ENCODE measurements at regions not wholly inside any gene's neighbourhood (a gene's known extent, or its start where the extent isn't known, plus 50 kb on each side); places are given as distances from the start of the nearest gene placed in this dataset.
A peak's percentile ranks its signal among the peaks of the same experiment; 100 is the strongest.

GRCh38 chr2:12037301-12037700 is 290.9 kb downstream of the LPIN1 start:
- intact Hi-C loops (cut with DNase I), result no loop called here
- ATAC-seq (no peak), DNase-seq (no peak)

DNA sequence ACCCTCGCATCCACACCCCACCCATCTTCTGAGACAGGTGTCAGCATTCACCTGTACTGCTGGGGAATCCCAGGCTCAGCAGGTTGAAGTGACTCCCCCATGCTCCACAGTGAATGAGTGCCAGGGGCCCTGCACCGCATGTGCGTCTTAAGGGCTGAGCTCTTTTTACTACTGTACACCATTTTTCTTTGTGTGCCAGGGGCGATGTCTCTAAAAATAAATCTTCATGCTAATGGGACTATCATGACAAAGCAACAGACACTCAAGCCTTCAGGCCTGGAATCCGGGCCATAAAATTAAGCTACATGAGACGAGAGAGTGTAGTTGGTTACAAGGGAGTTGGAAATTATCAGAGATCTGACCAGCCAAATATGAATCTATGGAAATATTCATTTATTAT is 294.8 kb downstream of the LPIN1 start:
- no peak for DNase-seq
- no peak for ATAC-seq
- intact Hi-C loops (cut with DNase I), result no loop called here

DNA sequence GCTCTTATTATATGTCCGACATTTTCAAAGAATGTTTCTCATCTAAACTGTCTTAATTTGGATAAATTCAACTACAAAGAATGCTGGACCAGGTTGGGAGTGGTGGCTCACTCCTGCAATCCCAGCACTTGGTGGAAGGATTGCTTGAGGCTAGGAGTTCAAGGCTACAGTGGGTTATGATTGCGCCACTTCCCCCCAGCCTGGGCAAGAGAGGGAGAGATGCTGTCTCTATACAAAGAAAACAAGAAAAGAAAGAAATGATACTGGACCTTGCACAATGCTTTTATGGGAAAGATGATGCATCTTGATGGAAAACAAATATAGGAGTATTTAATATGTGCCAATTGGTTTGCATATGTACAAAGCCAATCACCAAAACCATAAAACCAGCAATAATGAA is 296.7 kb downstream of the LPIN1 start:
- no peak for ATAC-seq
- no peak for DNase-seq
- intact Hi-C loops (cut with DNase I), result no loop called here

DNA sequence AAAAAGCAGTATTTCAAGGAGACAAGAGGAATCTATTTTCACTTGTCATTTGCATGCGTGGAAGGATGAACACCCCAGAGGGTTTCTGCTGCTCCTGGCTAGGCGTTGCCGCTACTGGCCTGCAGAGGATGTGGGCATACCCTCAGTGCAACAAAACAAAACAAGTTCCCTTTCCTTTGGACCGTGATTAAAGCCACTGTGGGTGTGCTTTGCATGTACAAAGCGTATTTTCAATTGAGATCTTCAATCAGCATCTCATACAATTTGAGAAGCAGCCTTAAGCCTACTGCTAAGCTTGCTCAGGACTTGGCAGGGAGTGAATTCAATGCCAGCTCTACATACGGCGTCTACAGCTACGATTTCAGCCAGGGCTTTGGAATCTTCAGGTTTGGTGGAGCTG is 298.4 kb downstream of the LPIN1 start:
- no peak for DNase-seq

DNA sequence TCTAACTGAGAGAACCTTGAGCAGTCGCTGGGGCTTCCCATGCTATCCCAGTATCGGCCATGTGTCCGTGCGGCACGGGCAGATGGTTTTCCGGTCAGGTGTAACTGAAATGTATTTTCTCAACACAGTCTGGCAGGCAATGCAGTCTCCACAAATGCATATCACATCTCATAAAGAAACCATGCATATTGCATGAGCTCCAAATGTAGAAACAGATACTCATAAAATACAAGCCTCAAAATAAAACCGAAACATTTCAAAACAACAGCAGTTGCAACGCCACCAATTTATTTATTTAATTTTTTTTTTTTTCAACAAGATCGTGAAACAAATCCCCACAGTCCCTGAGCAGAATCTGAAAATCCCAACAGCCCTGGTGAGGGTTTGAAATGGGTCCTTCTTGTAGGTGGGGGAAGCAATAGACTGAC is 299.4 kb downstream of the LPIN1 start:
- intact Hi-C loops (cut with DNase I), result no loop called here
- ATAC-seq (no peak), DNase-seq (no peak)

More for the DNA sequence above, 298.4 kb downstream of the LPIN1 start:
- no peak for ATAC-seq
- intact Hi-C loops (cut with DNase I), result no loop called here

- intact Hi-C loops (cut with DNase I), result no loop called here
- ATAC-seq (peak in 1 of 2 donors; percentile 45), DNase-seq (no peak)
These were observed 300.2 kb downstream of the LPIN1 start for GRCh38 chr2:12046641-12047040.

DNA sequence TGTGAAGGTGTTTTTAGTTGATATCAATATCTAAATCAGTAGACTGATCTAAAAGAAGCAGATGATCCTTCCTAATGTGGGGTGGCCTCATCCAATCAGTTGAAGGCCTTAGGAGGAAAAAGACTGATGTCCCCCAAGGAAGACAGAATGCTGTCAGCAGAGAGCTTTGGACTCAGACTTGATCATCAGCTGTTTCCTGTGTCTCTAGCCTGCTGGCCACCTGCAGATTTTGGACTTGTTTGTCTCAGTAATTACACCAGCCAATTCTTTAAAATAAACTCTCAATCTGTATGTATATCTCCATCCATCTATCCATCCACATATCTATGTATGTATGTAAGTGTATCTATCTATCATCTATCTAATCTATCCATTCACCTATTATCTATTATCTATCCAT is 301.3 kb downstream of the LPIN1 start:
- no peak for ATAC-seq
- DNase-seq, result no peak
- intact Hi-C loops (cut with DNase I), result no loop called here

- DNase-seq, result no peak
- no peak for ATAC-seq
- intact Hi-C loops (cut with DNase I), result no loop called here
These were observed 302.1 kb downstream of the LPIN1 start for GRCh38 chr2:12048550-12048949.

DNA sequence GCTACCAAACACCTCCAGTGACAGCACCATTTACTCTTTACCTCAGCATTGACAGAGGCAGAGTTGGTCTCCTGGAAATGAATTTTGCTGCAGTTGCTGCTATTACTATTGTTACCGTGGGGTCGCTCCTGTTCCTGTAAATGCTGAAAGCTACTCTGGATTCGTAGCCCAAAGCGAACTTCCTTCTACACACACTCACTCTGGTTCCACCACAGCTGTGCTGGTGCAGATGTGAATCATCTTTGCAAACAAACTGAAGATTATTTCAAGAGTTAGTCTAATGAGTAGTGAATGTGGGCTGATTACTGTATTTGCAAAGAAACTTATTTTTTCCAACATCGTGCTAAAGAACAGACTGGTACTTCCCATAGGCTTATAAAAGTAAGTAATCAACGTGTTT is 304.0 kb downstream of the LPIN1 start:
- DNase-seq (no peak), ATAC-seq (peak in 1 of 2 donors; percentile 18)
- intact Hi-C loops (cut with DNase I), result no loop called here

DNA sequence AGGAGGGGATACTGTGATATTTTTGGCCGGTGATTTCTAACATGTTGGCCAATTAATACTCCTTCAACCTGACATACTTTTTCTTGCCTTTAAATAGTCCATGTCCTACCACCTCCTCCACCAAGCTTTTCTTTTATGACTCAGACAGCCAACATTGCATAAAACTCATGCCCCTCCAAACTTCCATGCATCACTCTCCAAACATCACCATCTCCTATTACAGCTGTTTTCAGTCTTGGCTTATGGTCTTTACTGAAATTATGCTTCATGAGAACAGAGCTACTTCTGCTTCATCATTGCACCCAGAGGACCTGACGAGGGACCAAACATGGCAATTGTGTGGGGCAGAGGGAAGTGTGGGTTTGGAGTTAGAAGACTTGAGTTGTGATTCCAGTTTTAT is 305.4 kb downstream of the LPIN1 start:
- intact Hi-C loops (cut with DNase I), result no loop called here
- ATAC-seq (no peak), DNase-seq (no peak)

GRCh38 chr2:12052796-12053195 is 306.4 kb downstream of the LPIN1 start:
- DNase-seq (no peak), ATAC-seq (no peak)
- intact Hi-C loops (cut with DNase I), result no loop called here

GRCh38 chr2:12054956-12055618 is 308.7 kb downstream of the LPIN1 start:
- ATAC-seq (no peak), DNase-seq (no peak)
- intact Hi-C loops (cut with DNase I), result no loop called here

GRCh38 chr2:12057436-12058166 is 311.2 kb downstream of the LPIN1 start:
- DNase-seq (peak; percentile 26), ATAC-seq (peak in 1 of 2 donors; percentile 62)
- intact Hi-C loops (cut with DNase I), result no loop called here

GRCh38 chr2:12059616-12060441 is 313.4 kb downstream of the LPIN1 start:
- DNase-seq (no peak), ATAC-seq (no peak)
- intact Hi-C loops (cut with DNase I), result no loop called here

DNA sequence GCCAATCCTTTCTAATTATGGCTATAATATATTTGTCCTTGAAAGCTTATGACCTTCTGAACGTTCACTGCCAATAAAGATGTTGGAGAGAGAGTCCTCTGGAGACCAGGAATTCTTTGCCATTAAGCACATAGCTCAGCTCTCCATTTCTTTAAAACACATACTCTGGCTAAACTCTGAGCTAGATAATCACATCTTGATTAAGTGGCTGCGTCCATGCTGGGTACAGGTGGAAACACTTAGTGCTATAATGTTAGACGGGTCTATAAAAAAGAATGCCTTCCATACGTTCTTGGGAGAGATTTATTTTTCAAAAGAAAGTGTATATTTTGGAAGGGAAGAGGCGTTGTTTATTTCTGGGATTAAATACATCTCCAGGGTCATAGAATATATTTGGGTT is 314.5 kb downstream of the LPIN1 start:
- intact Hi-C loops (cut with DNase I), result no loop called here
- ATAC-seq, result no peak

DNA sequence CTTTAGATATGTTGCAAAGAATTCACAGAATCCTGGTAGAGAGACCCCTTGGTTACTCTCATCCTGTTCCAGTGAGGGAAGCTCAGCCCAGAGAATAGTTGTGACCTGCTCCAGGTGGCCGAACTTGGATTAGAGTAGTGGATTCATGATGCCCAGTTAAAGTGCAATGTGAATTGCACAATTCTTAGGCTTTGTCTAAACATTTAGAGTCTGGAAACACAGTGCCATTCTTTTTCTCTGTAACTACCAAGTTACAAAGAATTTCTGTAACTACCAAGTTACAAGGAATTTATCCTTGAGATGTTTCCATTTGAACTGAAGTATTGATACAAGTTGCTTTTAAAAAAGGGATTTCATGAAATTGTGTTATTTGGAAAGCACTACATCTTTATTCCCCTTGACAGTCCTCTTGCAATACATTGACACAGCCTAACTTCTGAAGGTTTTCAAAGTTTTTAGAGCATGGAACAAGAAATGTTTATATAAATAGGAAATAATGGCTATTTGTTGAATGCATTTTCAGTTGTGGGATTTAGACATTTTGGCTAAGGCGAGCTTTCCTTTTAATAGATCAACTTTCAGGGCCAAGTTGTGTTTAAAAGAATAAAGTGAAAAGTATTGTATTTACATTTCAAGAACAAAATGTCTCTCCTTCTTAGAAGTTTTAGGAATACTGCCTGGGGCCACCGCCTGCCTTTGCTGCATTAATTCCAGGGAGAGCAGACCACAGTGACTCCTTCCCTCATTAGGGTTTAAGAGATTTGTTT is 315.0 kb downstream of the LPIN1 start:
- no peak for ATAC-seq
- intact Hi-C loops (cut with DNase I), result no loop called here
- DNase-seq, result no peak

More for the DNA sequence above, 314.5 kb downstream of the LPIN1 start:
- no peak for DNase-seq

GRCh38 chr2:12062053-12062395 is 315.6 kb downstream of the LPIN1 start:
- no peak for DNase-seq
- intact Hi-C loops (cut with DNase I), result no loop called here
- ATAC-seq, result no peak

DNA sequence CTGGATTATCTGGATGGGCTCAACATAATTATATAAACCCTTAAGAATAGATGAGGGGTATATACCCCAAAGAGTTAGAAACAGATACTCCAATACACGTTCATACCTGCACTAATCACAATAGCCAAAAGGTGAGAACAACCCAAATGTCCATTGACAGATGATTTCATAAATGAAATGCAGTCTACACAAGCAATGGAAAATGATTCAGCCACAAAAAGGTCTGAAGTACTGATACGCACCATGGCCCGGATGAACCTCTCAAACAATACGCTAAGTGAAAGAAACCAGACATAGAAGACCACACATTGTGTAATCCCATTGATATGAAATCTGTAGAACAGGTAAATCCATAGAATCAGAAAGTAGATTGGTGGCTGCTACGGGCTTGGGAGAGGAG is 316.8 kb downstream of the LPIN1 start:
- ATAC-seq (no peak), DNase-seq (no peak)
- intact Hi-C loops (cut with DNase I), result no loop called here

DNA sequence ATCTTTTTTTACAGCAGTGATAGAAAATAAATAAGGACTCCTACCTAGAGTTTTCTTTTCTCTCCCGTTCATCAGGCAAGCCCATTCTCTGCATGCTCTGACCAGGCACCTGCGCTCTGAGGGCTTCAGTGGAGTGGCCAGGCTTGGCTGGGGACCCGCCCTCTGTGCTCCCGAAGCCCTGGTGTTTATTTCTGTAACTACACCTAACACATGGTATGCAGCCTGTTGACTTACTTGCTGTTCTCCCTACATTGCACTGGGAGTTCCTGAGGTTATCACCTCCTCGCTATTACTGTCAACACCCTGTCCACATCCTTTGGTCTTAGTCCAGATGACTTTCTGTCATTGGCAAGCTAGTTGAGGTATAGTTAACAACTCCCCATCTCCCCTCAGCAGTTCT is 317.7 kb downstream of the LPIN1 start:
- peak; percentile 87 to 91 for ATAC-seq

DNA sequence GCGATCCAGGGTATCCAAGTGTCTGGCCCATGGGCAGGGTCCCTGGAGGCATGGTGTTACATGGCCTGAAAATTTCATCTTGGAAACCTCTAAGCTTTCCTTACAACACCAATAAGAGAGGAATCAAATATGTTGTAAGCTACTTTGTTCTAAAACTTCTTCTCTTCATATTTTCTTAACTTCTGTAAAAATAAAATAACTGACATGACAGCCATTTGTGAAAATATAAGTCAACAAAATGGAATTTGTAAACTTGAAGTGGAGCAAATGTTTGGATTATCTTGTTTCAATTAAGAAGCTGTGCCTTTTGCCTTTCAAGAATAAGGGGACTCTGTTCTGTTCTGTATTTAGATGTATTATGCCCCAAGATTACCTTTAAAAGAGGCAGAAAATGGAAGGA is 319.7 kb downstream of the LPIN1 start:
- intact Hi-C loops (cut with DNase I), result no loop called here

More for the DNA sequence above, 317.7 kb downstream of the LPIN1 start:
- intact Hi-C loops (cut with DNase I), result no loop called here
- DNase-seq, result no peak

More for the DNA sequence above, 319.7 kb downstream of the LPIN1 start:
- ATAC-seq, result no peak
- no peak for DNase-seq
